ENCODE measurements at regions not wholly inside any gene's neighbourhood (a gene's known extent, or its start where the extent isn't known, plus 50 kb on each side); places are given as distances from the start of the nearest gene placed in this dataset.
"Not testable (repeated sequence)": the region's sequence is repeated elsewhere in the genome, so short reads cannot be mapped to it uniquely, and the experiment has no call there.

GRCh38 chr6:16947375-16948015, 154.4 kb upstream of the STMND1 start:
- DNase-seq: no peak

DNA sequence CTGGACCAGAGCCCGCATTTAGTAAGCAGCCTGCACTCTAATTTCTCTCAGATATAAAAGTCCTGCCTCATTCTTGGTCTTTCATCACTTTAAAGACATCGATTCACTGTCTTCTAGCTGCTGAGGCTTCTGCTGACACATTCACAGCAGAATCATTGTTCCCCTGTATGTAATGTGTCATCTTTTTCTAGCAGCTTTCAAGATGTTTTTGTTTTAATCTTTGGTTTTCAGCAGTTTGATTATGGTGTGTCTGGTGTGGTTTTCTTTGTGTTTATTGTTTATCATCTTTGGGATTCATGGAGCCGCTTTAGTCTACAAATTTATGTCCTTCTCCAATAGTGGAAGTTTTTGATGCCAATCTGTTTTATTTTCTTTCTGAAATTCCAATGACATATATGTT, 157.3 kb upstream of the STMND1 start:
- DNase-seq: no peak

DNA sequence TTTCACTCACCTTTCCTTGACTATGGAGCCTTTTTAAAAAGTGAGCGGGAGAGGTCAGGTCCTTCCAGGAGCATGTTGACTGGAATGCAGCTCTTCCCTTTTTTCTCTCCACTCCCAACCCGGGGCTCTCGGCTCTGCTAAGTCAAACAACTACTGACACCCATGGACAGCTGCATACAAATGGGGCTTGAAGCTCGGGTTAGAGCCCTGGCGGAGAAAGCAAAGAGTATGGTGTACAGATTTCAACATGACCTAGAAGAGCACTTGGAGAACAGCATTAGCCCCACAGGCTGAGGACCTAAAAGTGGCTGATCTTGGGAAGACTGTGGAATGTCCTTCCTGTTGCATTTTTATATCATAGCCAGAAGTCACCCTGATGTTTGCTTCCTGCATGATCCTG, 162.0 kb upstream of the STMND1 start:
- no peak for DNase-seq

DNA sequence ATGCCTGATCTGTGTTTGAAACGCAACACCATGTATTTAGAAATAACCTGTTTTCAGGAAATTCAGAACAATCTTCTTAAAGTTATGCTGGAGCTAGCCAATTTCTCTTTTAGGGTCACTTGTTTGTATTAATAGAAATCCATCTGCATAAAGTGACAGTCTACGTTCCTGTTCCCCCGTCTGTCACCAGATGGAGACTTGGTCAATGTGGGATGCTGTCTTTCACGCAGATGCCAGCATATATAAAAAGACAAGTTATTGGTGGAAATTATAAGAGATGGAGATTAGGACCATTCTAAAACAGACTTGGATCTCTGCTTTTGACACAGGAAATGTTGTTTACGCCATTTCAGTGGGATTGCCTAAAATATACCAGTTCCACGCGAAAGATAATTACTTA, 162.5 kb upstream of the STMND1 start:
- DNase-seq: no peak

- no peak for DNase-seq
Measured at GRCh38 chr6:16936893-16937292, 165.0 kb upstream of the STMND1 start.

DNA sequence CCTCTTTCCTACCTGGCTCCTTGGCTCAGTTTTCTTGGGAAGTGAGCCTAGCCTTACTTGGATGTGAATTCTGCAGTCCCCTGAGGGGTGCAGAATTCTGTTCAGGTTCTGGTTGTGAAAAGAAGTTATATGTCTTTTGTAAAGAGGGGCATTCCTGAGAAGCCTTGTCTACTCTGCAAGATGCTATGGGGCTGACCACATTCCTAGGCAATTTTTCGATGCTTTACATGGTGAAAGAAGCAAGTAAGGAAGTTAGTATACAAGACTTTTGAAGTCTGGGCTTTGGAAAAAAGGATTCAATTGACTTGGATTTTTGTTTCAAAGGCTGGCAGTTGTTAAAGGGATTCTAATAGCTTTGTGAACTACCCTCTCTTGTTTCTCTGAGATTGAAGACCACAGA, 167.9 kb upstream of the STMND1 start:
- no peak for DNase-seq

GRCh38 chr6:16933532-16933931, 168.3 kb upstream of the STMND1 start:
- no peak for DNase-seq

- DNase-seq: no peak
Measured at GRCh38 chr6:16932920-16933319, 168.9 kb upstream of the STMND1 start.

- DNase-seq: not testable (repeated sequence)
Measured at GRCh38 chr6:16931079-16931478, 169.8 kb upstream of the ATXN1 start.

DNA sequence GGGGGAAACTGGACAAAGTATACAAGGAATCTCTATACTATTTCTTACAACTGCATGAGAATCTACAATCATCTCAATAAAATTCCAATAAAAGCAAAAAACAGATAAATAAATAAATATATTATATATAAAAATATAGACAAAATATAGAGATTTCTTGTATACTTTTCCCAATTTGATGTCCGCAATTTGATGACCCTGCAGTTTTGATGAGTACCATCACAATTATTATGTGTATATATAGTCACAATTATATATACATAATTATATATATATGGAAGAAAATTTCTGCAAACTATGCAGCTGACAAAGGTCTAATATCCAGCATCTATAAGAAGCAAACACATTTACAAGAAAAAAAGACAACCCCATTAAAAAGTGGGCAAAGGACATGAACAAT, 169.2 kb upstream of the ATXN1 start:
- DNase-seq: no peak

DNA sequence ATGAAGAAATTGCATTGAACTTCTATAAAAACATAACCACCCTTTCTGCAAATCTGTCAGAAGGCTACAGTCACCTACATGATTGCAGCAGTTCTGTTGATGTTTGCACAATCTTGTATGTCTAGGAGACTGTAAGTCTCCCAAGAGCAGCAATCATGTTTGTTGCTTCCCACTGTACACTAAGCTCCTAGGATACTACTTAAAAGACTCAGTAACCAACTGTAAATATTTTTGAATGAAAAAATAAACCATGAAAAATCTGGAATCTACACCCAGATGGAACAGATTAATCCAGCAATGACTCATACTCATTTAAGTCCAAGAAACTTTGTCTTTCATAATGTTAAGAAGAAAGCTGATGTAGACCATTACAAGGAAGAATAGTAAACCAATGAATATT, 168.5 kb upstream of the ATXN1 start:
- DNase-seq: no peak

GRCh38 chr6:16928387-16928786, 167.1 kb upstream of the ATXN1 start:
- no peak for DNase-seq

GRCh38 chr6:16927205-16927604, 165.9 kb upstream of the ATXN1 start:
- no peak for DNase-seq

GRCh38 chr6:16925461-16925860, 164.2 kb upstream of the ATXN1 start:
- DNase-seq: no peak

GRCh38 chr6:16922282-16922681, 161.0 kb upstream of the ATXN1 start:
- DNase-seq: no peak

DNA sequence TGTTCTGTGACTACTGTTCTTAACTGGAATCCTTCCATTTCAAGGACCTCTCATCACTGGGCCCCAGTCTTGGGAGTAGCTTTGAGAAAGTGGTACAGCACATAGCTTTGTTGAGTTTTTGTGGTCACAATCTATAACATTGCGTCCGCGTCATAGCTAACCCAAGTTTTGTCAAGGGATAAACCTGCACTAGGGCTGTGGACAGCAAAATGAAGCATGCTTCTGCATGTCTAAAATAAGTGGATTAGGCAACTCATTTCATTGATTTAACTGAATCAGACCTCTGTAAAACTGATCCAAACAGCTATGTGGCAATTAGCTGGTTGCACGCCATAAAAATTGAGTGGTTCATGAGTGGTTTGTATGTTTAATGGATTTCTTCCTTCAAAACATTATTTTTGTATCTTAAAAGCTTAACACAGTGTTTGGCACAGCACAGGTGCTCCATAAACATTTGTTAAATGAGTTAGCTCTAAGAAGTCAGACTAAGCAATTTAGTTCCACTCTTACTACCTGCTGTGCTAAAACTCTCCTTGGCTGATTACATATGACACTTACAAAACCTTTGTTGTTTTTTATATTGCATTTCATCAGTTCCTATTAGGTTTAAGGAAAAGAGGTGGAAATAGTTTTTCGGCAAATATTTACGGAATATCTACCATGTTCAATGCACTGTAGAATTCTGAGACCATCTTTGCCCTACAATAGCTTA, 160.3 kb upstream of the ATXN1 start:
- no peak for DNase-seq

GRCh38 chr6:16918586-16918985, 157.3 kb upstream of the ATXN1 start:
- DNase-seq: no peak

- DNase-seq: peak; percentile 7
Measured at GRCh38 chr6:16914184-16914583, 152.9 kb upstream of the ATXN1 start.

GRCh38 chr6:16912756-16913155, 151.5 kb upstream of the ATXN1 start:
- DNase-seq: no peak

DNA sequence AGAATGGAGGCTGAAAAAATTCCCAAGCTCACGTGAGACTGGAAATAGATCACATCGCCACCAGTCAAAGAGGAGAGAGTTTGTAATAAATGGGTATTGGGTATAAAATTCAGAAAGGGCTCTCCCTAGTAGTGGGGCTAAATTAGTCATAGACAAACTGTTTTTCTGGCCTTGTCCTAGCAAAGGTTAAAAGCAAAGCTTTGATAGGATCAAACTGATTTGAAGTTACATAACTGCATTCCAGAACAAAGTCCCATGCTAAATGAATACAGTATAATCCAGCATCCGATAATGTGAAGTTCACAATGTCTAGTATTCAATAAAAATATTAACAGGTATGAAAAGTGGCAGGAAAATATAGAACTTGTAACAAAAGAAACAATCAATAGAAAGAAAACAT, 149.8 kb upstream of the ATXN1 start:
- no peak for DNase-seq

DNA sequence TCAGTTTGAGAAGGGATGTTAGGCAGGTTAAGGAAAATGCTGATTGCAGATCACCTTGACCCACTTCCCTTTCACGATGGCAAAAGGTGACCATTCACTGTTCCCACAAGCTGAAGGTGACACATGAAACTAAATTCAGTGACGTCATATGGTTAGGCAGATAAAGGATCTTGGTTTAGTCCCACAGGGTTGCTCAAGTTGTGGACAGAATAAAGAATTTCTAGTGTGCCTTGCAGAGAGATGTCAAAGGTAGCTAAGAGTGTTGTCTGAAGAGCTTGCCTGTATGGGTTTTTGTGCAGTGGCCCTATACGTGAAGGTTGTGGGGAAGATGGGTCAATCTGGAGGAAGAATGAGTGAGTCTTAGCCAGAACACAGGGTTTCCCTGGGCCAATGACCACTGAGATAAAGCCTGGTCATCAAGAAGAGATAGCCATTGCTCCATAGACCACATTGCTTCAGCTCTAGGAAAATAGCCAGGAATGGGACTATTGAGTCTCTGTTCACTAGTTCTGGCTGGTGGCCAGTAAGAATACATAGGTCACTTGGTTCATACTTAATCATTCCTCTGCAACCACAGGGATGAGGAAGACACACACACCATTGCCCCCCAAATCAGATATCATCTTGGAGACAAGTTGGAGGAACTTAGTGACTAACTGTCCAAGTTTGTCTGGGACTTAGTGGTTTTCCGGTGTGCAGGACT, 148.5 kb upstream of the ATXN1 start:
- DNase-seq: no peak

- no peak for DNase-seq
Measured at GRCh38 chr6:16907991-16908390, 146.7 kb upstream of the ATXN1 start.

- no peak for DNase-seq
Measured at GRCh38 chr6:16904957-16905356, 143.7 kb upstream of the ATXN1 start.

GRCh38 chr6:16903470-16903869, 142.2 kb upstream of the ATXN1 start:
- DNase-seq: no peak

All from RPMI8226 (cell line).